ENCODE measurements at regions not wholly inside any gene's neighbourhood (a gene's known extent, or its start where the extent isn't known, plus 50 kb on each side); places are given as distances from the start of the nearest gene placed in this dataset.
"Not testable (repeated sequence)": the region's sequence is repeated elsewhere in the genome, so short reads cannot be mapped to it uniquely, and the experiment has no call there.

GRCh38 chr5:2158109-2158508 lies 275.4 kb upstream of the IRX4 start:
- FAIRE-seq = no peak
- no peak for DNase-seq (ENCODE audit: low spot score)

- FAIRE-seq (no peak), DNase-seq (ENCODE audit: low spot score) (no peak)
Observed at GRCh38 chr5:2157372-2157771, 274.6 kb upstream of the IRX4 start.

- no peak for DNase-seq (ENCODE audit: low spot score)
- FAIRE-seq = no peak
Observed at GRCh38 chr5:2156358-2157059, 273.8 kb upstream of the IRX4 start.

- FAIRE-seq = no peak
- no peak for DNase-seq (ENCODE audit: low spot score)
Observed at GRCh38 chr5:2155556-2155955, 272.8 kb upstream of the IRX4 start.

GRCh38 chr5:2153802-2154201 lies 271.1 kb upstream of the IRX4 start:
- no peak for FAIRE-seq
- DNase-seq (ENCODE audit: low spot score) = no peak

GRCh38 chr5:2153350-2153749 lies 270.6 kb upstream of the IRX4 start:
- DNase-seq (ENCODE audit: low spot score) (no peak), FAIRE-seq (no peak)

- not testable (repeated sequence) for FAIRE-seq
Observed at GRCh38 chr5:2151301-2151888, 268.7 kb upstream of the IRX4 start.

GRCh38 chr5:2149195-2149539 lies 266.4 kb upstream of the IRX4 start:
- peak; percentile 34 for DNase-seq (ENCODE audit: low spot score)
- FAIRE-seq = no peak

More at GRCh38 chr5:2151301-2151888, 268.7 kb upstream of the IRX4 start:
- not testable (repeated sequence) for DNase-seq (ENCODE audit: low spot score)

- FAIRE-seq = no peak
Observed at GRCh38 chr5:2148312-2149194, 265.8 kb upstream of the IRX4 start.

GRCh38 chr5:2147504-2148311 lies 265.0 kb upstream of the IRX4 start:
- no peak for DNase-seq (ENCODE audit: low spot score)

More at GRCh38 chr5:2148312-2149194, 265.8 kb upstream of the IRX4 start:
- no peak for DNase-seq (ENCODE audit: low spot score)

GRCh38 chr5:2143646-2144353 lies 261.1 kb upstream of the IRX4 start:
- DNase-seq (ENCODE audit: low spot score) (no peak), FAIRE-seq (no peak)

More at GRCh38 chr5:2147504-2148311, 265.0 kb upstream of the IRX4 start:
- FAIRE-seq = no peak

GRCh38 chr5:2143088-2143487 lies 260.4 kb upstream of the IRX4 start:
- DNase-seq (ENCODE audit: low spot score) (no peak), FAIRE-seq (no peak)

GRCh38 chr5:2142456-2142954 lies 259.8 kb upstream of the IRX4 start:
- FAIRE-seq = no peak

GRCh38 chr5:2141254-2142000 lies 258.7 kb upstream of the IRX4 start:
- DNase-seq (ENCODE audit: low spot score) (no peak), FAIRE-seq (no peak)

More at GRCh38 chr5:2142456-2142954, 259.8 kb upstream of the IRX4 start:
- no peak for DNase-seq (ENCODE audit: low spot score)

- no peak for FAIRE-seq
- no peak for DNase-seq (ENCODE audit: low spot score)
Observed at GRCh38 chr5:2140501-2141175, 257.9 kb upstream of the IRX4 start.

GRCh38 chr5:2139478-2139877 lies 256.8 kb upstream of the IRX4 start:
- FAIRE-seq (no peak), DNase-seq (ENCODE audit: low spot score) (no peak)

GRCh38 chr5:2138896-2139295 lies 256.2 kb upstream of the IRX4 start:
- DNase-seq (ENCODE audit: low spot score) = no peak
- no peak for FAIRE-seq

- FAIRE-seq = no peak
- no peak for DNase-seq (ENCODE audit: low spot score)
Observed at GRCh38 chr5:2137444-2138050, 254.8 kb upstream of the IRX4 start.

Measured in RCC 7860 (cell line).